ENCODE measurements at regions not wholly inside any gene's neighbourhood (a gene's known extent, or its start where the extent isn't known, plus 50 kb on each side); places are given as distances from the start of the nearest gene placed in this dataset.

DNA sequence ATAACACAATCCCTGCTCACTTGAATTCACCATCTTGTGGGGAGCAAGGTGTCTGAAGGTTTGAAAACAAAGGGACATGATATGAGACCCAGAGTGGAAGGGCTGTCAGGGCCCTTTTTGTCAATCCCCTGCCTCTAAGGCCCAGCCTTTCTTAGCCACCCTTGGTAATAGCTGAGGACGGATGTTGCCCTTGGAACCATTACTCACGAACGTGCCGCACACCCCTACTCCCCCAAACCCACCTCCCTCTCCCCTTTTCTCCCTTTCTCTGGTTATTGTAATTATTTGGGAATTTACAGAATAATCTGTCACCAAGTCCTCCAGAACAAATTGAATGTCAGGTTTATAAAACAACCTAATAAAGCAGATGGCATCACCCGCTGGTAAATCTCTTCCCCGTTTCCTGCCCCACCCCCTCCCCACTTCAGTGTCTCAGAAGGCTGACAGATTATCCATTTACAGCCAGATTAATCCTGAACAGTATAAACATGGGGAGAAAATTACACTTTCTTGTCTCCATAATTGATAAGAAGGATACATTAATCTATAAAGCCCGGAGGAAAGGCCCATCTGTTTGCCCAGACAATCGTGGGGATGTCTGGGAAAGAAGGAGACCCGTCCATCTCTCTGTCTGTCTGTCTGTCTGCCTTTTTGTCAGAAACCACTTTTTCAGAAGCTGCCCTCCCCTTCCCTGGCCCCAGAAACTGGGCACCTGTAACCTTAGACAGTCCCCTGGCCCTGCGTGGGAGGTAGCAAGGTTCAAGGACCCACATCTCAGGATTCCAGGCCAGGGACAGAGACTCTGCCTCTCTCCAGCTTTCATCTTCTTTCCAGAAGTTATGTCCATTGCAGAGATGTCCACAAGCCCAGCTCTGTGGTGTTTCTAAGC lies 60.6 kb upstream of the CD34 start:
- ChIA-PET POLR2A (interaction anchor here (0.6 to 0.7 kb wide), 2 partner anchors 50 to 1427 kb away, joined by 3 to 5 read pairs; no protein-coding TSS in a partner anchor), CTCF (interaction anchor here (0.7 to 4.3 kb wide), 9 partner anchors 8 to 95 kb away, joined by 3 to 42 read pairs (median 7); no protein-coding TSS in a partner anchor)
- no peaks in the 10 kb centered on the region for H3K27me3 ChIP-seq (replicated peaks in 2 of 5; ENCODE audit: control insufficient read depth in 4 of 5, insufficient read depth in 5 of 5, low read length in 4 of 5)
- no peaks in the 10 kb centered on the region for H3K36me3 ChIP-seq (ENCODE audit: control insufficient read depth in 4 of 4, insufficient read depth in 4 of 4, low read length in 3 of 4)
- no peak for DNase-seq
- H3K9me3 ChIP-seq (ENCODE audit: control extremely low read depth in 1 of 5, control insufficient read depth in 4 of 5, insufficient read depth in 2 of 5, low read depth in 1 of 5, low read length in 4 of 5) = no peaks in the 10 kb centered on the region
- no peak overlapping the region for H3K27ac ChIP-seq (ENCODE audit: insufficient read depth in 1 of 2, low read depth in 1 of 2, low read length in 2 of 2, poor library complexity in 1 of 2, severe bottlenecking in 2 of 2)
- no peak overlapping the region for H3K4me3 ChIP-seq (ENCODE audit: control insufficient read depth in 1 of 7, extremely low read depth in 1 of 7, insufficient read depth in 4 of 7, low read depth in 2 of 7, low read length in 6 of 7)
- peaks cover 2 to 16% (median 10%) of the 10 kb centered on the region in 4 experiments for H3K4me1 ChIP-seq (ENCODE audit: control extremely low read depth in 1 of 4, control insufficient read depth in 4 of 4, insufficient read depth in 4 of 4, low read length in 3 of 4)
- WGBS (ENCODE audit: insufficient coverage) = 84% methylated on average over 3 of the region's 10 CpGs

DNA sequence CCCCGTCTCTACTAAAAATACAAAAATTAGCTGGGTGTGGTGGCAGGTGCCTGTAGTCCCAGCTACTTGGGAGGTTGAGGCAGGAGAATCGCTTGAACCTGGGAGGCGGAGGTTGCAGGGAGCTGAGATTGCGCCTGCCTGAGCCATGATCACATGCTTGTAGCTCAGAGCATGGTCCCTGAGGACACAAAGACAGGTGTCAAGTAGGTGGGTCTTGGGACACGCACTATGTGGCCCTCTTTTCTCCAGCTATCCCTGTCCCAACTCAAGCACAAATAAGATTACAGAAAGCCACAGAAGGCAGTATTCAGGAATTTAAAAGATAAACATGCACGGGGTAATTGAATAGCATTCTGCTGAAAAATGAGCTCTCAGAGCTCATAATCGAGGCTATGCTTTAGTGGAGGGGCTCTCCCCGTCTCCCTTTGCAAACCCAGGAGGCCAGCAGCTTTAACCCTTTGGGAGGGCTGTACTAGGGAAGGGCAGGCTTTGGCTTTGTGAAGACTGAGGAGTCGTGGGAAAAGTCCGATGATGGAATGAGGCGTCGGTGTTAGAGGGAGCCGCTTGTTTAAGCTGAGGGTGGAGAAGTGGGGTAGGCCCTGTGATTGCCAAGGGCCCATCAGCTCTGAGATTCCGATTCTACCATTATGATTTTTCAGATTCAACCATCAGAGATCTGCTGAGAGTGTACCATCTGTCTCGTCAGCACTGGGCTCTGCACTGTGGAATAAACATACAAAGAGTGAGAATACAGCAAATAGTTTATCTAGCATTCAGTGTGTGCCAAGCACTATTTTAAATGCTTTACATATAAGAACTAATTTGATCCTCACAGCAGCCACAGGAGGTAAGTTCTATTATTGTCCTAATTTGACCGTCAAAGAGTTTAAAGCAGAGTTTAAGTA lies 59.7 kb upstream of the CD34 start:
- CTCF ChIA-PET = interaction anchor here (0.7 to 4.3 kb wide), 14 partner anchors 12 to 102 kb away, joined by 3 to 42 read pairs (median 4); no protein-coding TSS in a partner anchor
- H3K27ac ChIP-seq (ENCODE audit: insufficient read depth in 1 of 2, low read depth in 1 of 2, low read length in 2 of 2, poor library complexity in 1 of 2, severe bottlenecking in 2 of 2) = no peak overlapping the region

DNA sequence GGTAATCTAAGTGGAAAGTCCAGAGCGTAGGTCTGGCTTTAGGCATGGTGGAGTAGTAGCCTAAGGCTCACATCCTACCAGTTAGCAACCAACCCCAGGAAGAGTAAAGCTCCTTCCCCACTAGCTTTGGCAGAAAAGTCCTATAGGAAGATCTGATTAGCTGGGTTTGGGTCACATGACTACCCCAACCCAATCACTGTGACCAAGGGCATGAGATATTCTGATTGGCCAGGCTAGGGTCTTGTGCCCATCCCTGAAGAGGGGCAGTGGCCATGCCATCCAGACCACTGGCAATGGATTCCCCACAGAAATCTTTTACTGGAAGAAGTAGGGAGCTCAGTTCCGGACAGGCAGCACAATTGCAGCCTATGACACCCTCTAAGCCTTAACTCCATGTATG lies 58.6 kb upstream of the CD34 start:
- H3K27me3 ChIP-seq (replicated peaks in 2 of 5; ENCODE audit: control insufficient read depth in 4 of 5, insufficient read depth in 5 of 5, low read length in 4 of 5) = no peaks in the 10 kb centered on the region
- WGBS (ENCODE audit: insufficient coverage) = no CpG with 5 or more reads among the region's 2 CpGs
- DNase-seq = no peak
- no peaks in the 10 kb centered on the region for H3K36me3 ChIP-seq (ENCODE audit: control insufficient read depth in 4 of 4, insufficient read depth in 4 of 4, low read length in 3 of 4)
- ChIA-PET CTCF (interaction anchor here (0.7 to 4.3 kb wide), 14 partner anchors 12 to 143 kb away, joined by 3 to 42 read pairs (median 4); no protein-coding TSS in a partner anchor), POLR2A (no interaction called here)
- H3K4me3 ChIP-seq (ENCODE audit: control insufficient read depth in 1 of 7, extremely low read depth in 1 of 7, insufficient read depth in 4 of 7, low read depth in 2 of 7, low read length in 6 of 7) = no peak overlapping the region
- no peak overlapping the region for H3K27ac ChIP-seq (ENCODE audit: insufficient read depth in 1 of 2, low read depth in 1 of 2, low read length in 2 of 2, poor library complexity in 1 of 2, severe bottlenecking in 2 of 2)
- H3K4me1 ChIP-seq (ENCODE audit: control extremely low read depth in 1 of 4, control insufficient read depth in 4 of 4, insufficient read depth in 4 of 4, low read length in 3 of 4) = peaks cover 2 to 16% (median 10%) of the 10 kb centered on the region in 4 experiments
- H3K9me3 ChIP-seq (ENCODE audit: control extremely low read depth in 1 of 5, control insufficient read depth in 4 of 5, insufficient read depth in 2 of 5, low read depth in 1 of 5, low read length in 4 of 5) = no peaks in the 10 kb centered on the region

More for the DNA sequence above, 59.7 kb upstream of the CD34 start:
- Histone ChIP-seq H3K27me3 (replicated peaks in 2 of 5; ENCODE audit: control insufficient read depth in 4 of 5, insufficient read depth in 5 of 5, low read length in 4 of 5) (no peaks in the 10 kb centered on the region), H3K36me3 (ENCODE audit: control insufficient read depth in 4 of 4, insufficient read depth in 4 of 4, low read length in 3 of 4) (no peaks in the 10 kb centered on the region), H3K9me3 (ENCODE audit: control extremely low read depth in 1 of 5, control insufficient read depth in 4 of 5, insufficient read depth in 2 of 5, low read depth in 1 of 5, low read length in 4 of 5) (no peaks in the 10 kb centered on the region), H3K4me3 (ENCODE audit: control insufficient read depth in 1 of 7, extremely low read depth in 1 of 7, insufficient read depth in 4 of 7, low read depth in 2 of 7, low read length in 6 of 7) (no peak overlapping the region), H3K4me1 (ENCODE audit: control extremely low read depth in 1 of 4, control insufficient read depth in 4 of 4, insufficient read depth in 4 of 4, low read length in 3 of 4) (peaks cover 2 to 16% (median 10%) of the 10 kb centered on the region in 4 experiments)
- POLR2A ChIA-PET = no interaction called here
- no peak for DNase-seq
- 99% methylated on average over 11 of the region's 16 CpGs for WGBS (ENCODE audit: insufficient coverage)

DNA sequence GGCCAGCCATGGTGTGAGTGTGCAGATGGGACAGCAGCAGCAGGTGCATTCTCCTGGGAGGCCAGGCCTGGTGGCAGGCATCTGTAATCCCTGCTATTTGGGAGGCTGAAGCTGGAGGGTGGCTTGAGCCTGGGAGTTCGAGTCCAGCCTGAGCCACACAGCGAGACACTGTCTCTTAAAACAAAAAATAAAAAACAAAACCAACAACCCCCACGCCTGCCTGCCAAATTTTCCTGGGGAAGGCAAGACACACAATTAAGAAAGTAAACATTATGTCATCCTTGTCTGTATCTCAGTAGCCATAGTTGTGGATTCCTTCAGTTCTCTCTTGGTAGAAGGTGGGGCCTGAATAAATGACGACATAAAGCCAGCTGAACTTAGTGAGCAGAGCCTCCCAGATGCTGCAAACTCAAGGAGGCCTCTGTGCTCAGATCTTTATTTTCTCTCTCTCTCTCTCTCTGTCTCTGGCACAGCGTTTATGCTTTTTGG lies 57.6 kb upstream of the CD34 start:
- H3K36me3 ChIP-seq (ENCODE audit: control insufficient read depth in 4 of 4, insufficient read depth in 4 of 4, low read length in 3 of 4) = no peaks in the 10 kb centered on the region
- no peaks in the 10 kb centered on the region for H3K27me3 ChIP-seq (replicated peaks in 2 of 5; ENCODE audit: control insufficient read depth in 4 of 5, insufficient read depth in 5 of 5, low read length in 4 of 5)
- ChIA-PET CTCF (interaction anchor here (1.0 to 4.3 kb wide), 8 partner anchors 15 to 142 kb away, joined by 3 to 42 read pairs (median 4); no protein-coding TSS in a partner anchor), POLR2A (no interaction called here)
- peaks cover under 1 to 17% (median 14%) of the 10 kb centered on the region in 4 experiments for H3K4me1 ChIP-seq (ENCODE audit: control extremely low read depth in 1 of 4, control insufficient read depth in 4 of 4, insufficient read depth in 4 of 4, low read length in 3 of 4)
- H3K4me3 ChIP-seq (ENCODE audit: control insufficient read depth in 1 of 7, extremely low read depth in 1 of 7, insufficient read depth in 4 of 7, low read depth in 2 of 7, low read length in 6 of 7) = no peak overlapping the region
- 100% methylated on average over 3 of the region's 5 CpGs for WGBS (ENCODE audit: insufficient coverage)
- no peaks in the 10 kb centered on the region for H3K9me3 ChIP-seq (ENCODE audit: control extremely low read depth in 1 of 5, control insufficient read depth in 4 of 5, insufficient read depth in 2 of 5, low read depth in 1 of 5, low read length in 4 of 5)
- no peak for DNase-seq
- H3K27ac ChIP-seq (ENCODE audit: insufficient read depth in 1 of 2, low read depth in 1 of 2, low read length in 2 of 2, poor library complexity in 1 of 2, severe bottlenecking in 2 of 2) = no peak overlapping the region

DNA sequence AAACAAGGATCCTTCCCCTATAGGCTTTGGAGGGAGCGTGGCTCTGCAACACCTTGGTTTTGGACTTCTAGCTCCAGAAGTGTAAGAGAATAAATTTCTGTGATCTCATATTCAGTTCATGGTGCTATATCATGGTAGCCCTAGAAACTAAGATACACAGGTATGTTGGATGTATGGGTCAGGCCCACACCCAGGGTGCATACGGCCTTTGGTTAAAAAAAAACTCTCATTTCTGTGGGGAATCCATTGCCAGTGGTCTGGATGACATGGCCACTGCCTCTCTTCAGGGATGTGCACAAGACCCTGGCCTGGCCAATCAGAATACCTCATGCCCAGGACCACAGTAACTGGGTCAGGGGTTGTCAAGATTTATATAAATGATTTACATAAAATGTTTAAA lies 56.8 kb upstream of the CD34 start:
- WGBS (ENCODE audit: insufficient coverage) = 92% methylated on average over 2 of the region's 2 CpGs

DNA sequence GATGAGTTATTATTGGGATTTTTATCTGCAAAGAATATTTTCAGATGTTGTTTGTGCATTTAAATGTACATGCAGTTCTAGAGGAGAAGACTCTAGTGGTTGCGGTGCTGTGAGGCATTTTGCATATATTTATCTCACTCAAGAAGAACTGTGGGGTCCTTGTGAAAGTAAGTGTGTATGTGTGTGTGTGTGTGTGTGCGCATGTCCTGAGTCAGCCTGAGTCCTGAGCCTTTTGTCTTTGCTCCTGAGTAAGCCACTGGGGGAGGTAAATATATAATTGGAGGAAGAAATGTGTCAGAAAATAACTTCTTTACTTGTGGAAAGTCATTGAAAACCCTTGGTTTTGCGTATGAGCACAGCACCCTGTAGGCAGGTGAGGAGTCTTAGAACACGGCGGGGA lies 55.6 kb upstream of the CD34 start:
- WGBS (ENCODE audit: insufficient coverage) = 100% methylated on average over 3 of the region's 5 CpGs
- peak in 1 of 3 donors; percentile 38 for DNase-seq
- ChIA-PET POLR2A (no interaction called here), CTCF (interaction anchor here (1.3 kb wide), 1 partner anchor 81 kb away, joined by 4 read pairs; no protein-coding TSS in a partner anchor)
- Histone ChIP-seq H3K9me3 (ENCODE audit: control extremely low read depth in 1 of 5, control insufficient read depth in 4 of 5, insufficient read depth in 2 of 5, low read depth in 1 of 5, low read length in 4 of 5) (no peaks in the 10 kb centered on the region), H3K36me3 (ENCODE audit: control insufficient read depth in 4 of 4, insufficient read depth in 4 of 4, low read length in 3 of 4) (no peaks in the 10 kb centered on the region), H3K4me3 (ENCODE audit: control insufficient read depth in 1 of 7, extremely low read depth in 1 of 7, insufficient read depth in 4 of 7, low read depth in 2 of 7, low read length in 6 of 7) (no peak overlapping the region), H3K27ac (ENCODE audit: insufficient read depth in 1 of 2, low read depth in 1 of 2, low read length in 2 of 2, poor library complexity in 1 of 2, severe bottlenecking in 2 of 2) (no peak overlapping the region), H3K4me1 (ENCODE audit: control extremely low read depth in 1 of 4, control insufficient read depth in 4 of 4, insufficient read depth in 4 of 4, low read length in 3 of 4) (peaks cover 4 to 27% (median 21%) of the 10 kb centered on the region in 4 experiments), H3K27me3 (replicated peaks in 2 of 5; ENCODE audit: control insufficient read depth in 4 of 5, insufficient read depth in 5 of 5, low read length in 4 of 5) (no peaks in the 10 kb centered on the region)

More for the DNA sequence above, 56.8 kb upstream of the CD34 start:
- no peaks in the 10 kb centered on the region for H3K36me3 ChIP-seq (ENCODE audit: control insufficient read depth in 4 of 4, insufficient read depth in 4 of 4, low read length in 3 of 4)
- ChIA-PET CTCF (interaction anchor here (1.3 kb wide), 1 partner anchor 82 kb away, joined by 4 read pairs; no protein-coding TSS in a partner anchor), POLR2A (no interaction called here)
- H3K4me1 ChIP-seq (ENCODE audit: control extremely low read depth in 1 of 4, control insufficient read depth in 4 of 4, insufficient read depth in 4 of 4, low read length in 3 of 4) = peaks cover 0 to 25% (median 21%) of the 10 kb centered on the region in 4 experiments
- no peaks in the 10 kb centered on the region for H3K9me3 ChIP-seq (ENCODE audit: control extremely low read depth in 1 of 5, control insufficient read depth in 4 of 5, insufficient read depth in 2 of 5, low read depth in 1 of 5, low read length in 4 of 5)
- no peak for DNase-seq
- no peak overlapping the region for H3K27ac ChIP-seq (ENCODE audit: insufficient read depth in 1 of 2, low read depth in 1 of 2, low read length in 2 of 2, poor library complexity in 1 of 2, severe bottlenecking in 2 of 2)
- no peak overlapping the region for H3K4me3 ChIP-seq (ENCODE audit: control insufficient read depth in 1 of 7, extremely low read depth in 1 of 7, insufficient read depth in 4 of 7, low read depth in 2 of 7, low read length in 6 of 7)
- no peaks in the 10 kb centered on the region for H3K27me3 ChIP-seq (replicated peaks in 2 of 5; ENCODE audit: control insufficient read depth in 4 of 5, insufficient read depth in 5 of 5, low read length in 4 of 5)
